IMR-90 (cell line): ENCODE measurements at regions not wholly inside any gene's neighbourhood (a gene's known extent, or its start where the extent isn't known, plus 50 kb on each side); places are given as distances from the start of the nearest gene placed in this dataset.

Experiments used
- ATAC-seq: fragments of 200-7000 bp; cut with Tn5 transposase; 2 replicates; pipeline ENCODE4 v1.9.1; 2020; ENCODE audit warnings: low read depth, mild to moderate bottlenecking, moderate library complexity
- BruUV-seq: library from RNA; stranded (reverse); fragments of 400-500 nt; replicated peaks from 2 replicates; lab custom pipeline; 2021; lab: Mats Ljungman, UMichigan
- CTCF ChIA-PET: fragments of 300-600 bp; formaldehyde crosslinking; extraction: SDS; loops from one replicate; lab custom pipeline; 2021; ENCODE audit warnings: antibody characterized with exemption; lab: Yijun Ruan, JAX
- POLR2A ChIA-PET: fragments of 300-600 bp; sonication (Branson Sonifier 250); formaldehyde crosslinking; loops from one replicate; lab custom pipeline; 2022; ENCODE audit warnings: antibody characterized with exemption; ENCODE audit not compliant: unreplicated experiment; lab: Charles Lee
- DNase-seq: peaks from one replicate; pipeline ENCODE4 v3.0.0; 2013
- H2AFZ ChIP-seq: replicated peaks from 2 replicates; pipeline ENCODE3; 2013; ENCODE audit warnings: low read length, mild to moderate bottlenecking; ENCODE audit not compliant: poor library complexity
- H2AK5ac ChIP-seq: 2 replicates; pipeline ENCODE4 v1.6.1; 2013; ENCODE audit warnings: low read depth, low read length, inconsistent platforms
- H2AK9ac ChIP-seq: replicated peaks from 2 replicates; pipeline ENCODE3; 2013; ENCODE audit warnings: mild to moderate bottlenecking, low read depth, low read length, moderate library complexity; ENCODE audit not compliant: poor library complexity
- H2BK120ac ChIP-seq: 2 replicates; pipeline ENCODE4 v1.6.1; 2013; ENCODE audit warnings: low read depth, low read length, inconsistent platforms
- H2BK15ac ChIP-seq: 3 replicates; pipeline ENCODE4 v1.6.1; 2013; ENCODE audit warnings: low read depth, low read length, inconsistent platforms
- H2BK20ac ChIP-seq: 2 replicates; pipeline ENCODE4 v1.6.1; 2013; ENCODE audit warnings: low read depth, mild to moderate bottlenecking, inconsistent platforms, low read length, moderate library complexity
- H2BK5ac ChIP-seq: 2 replicates; pipeline ENCODE4 v1.6.1; 2013; ENCODE audit warnings: mild to moderate bottlenecking, low read depth, low read length, inconsistent platforms; ENCODE audit not compliant: poor library complexity, severe bottlenecking
- H3K14ac ChIP-seq: replicated peaks from 2 replicates; pipeline ENCODE4 v1.6.1; 2013; ENCODE audit warnings: low read depth, low read length, inconsistent platforms
- H3K18ac ChIP-seq: 2 replicates; pipeline ENCODE4 v1.6.1; 2013; ENCODE audit warnings: low read depth, low read length, control low read depth
- H3K23ac ChIP-seq: 2 replicates; pipeline ENCODE4 v1.6.1; 2013; ENCODE audit warnings: low read depth, low read length, inconsistent platforms
- H3K27ac ChIP-seq: 2 replicates; pipeline ENCODE4 v1.5.1; 2013; ENCODE audit warnings: mild to moderate bottlenecking, control low read depth, low read length; ENCODE audit not compliant: insufficient read depth
- H3K27me3 ChIP-seq: 2 replicates; pipeline ENCODE4 v1.6.1; 2013; ENCODE audit warnings: low read length; ENCODE audit not compliant: control insufficient read depth, insufficient read depth
- H3K36me3 ChIP-seq: 2 replicates; pipeline ENCODE4 v1.6.1; 2013; ENCODE audit warnings: low read length, mixed read lengths; ENCODE audit not compliant: control insufficient read depth, insufficient read depth
- H3K4ac ChIP-seq: 2 replicates; pipeline ENCODE4 v1.6.1; 2013; ENCODE audit warnings: low read depth, low read length, inconsistent platforms
- H3K4me1 ChIP-seq: 2 replicates; pipeline ENCODE4 v1.6.1; 2013; ENCODE audit warnings: low read length, mixed read lengths; ENCODE audit not compliant: control insufficient read depth, insufficient read depth
- H3K4me2 ChIP-seq: 2 replicates; pipeline ENCODE4 v1.6.1; 2013; ENCODE audit warnings: low read depth, mild to moderate bottlenecking, control low read depth, low read length, moderate library complexity
- H3K4me3 ChIP-seq: 2 replicates; pipeline ENCODE4 v1.5.1; 2013; ENCODE audit warnings: low read depth, mild to moderate bottlenecking, control low read depth, low read length, moderate library complexity; ENCODE audit not compliant: insufficient read depth
- H3K56ac ChIP-seq: 2 replicates; pipeline ENCODE4 v1.6.1; 2013; ENCODE audit warnings: low read length, inconsistent platforms; ENCODE audit not compliant: insufficient read depth; ENCODE audit errors: extremely low read depth
- H3K79me1 ChIP-seq, 2 experiments: 2 replicates each; pipeline ENCODE4 v1.6.1; 2013; ENCODE audit warnings: low read length in 2 of 2, inconsistent platforms in 1 of 2, low read depth in 1 of 2
- H3K9ac ChIP-seq: 2 replicates; pipeline ENCODE4 v1.6.1; 2013; ENCODE audit warnings: low read depth, low read length, control low read depth
- H3K9me1 ChIP-seq: 2 replicates; pipeline ENCODE4 v1.6.1; 2013; ENCODE audit warnings: low read length, inconsistent platforms; ENCODE audit not compliant: insufficient read depth
- H3K9me3 ChIP-seq: 2 replicates; pipeline ENCODE4 v1.6.1; 2013; ENCODE audit warnings: low read length; ENCODE audit not compliant: control insufficient read depth, insufficient read depth
- H4K20me1 ChIP-seq: 2 replicates; pipeline ENCODE4 v1.6.1; 2013; ENCODE audit warnings: low read length, inconsistent platforms; ENCODE audit not compliant: insufficient read depth
- H4K5ac ChIP-seq: 2 replicates; pipeline ENCODE4 v1.6.1; 2013; ENCODE audit warnings: mild to moderate bottlenecking, low read depth, low read length, control low read depth
- H4K8ac ChIP-seq, 2 experiments: 2 replicates each; pipeline ENCODE4 v1.6.1; 2013; ENCODE audit warnings: low read depth in 2 of 2, low read length in 2 of 2, control low read depth in 1 of 2, inconsistent platforms in 1 of 2
- H4K91ac ChIP-seq: 2 replicates; pipeline ENCODE4 v1.6.1; 2013; ENCODE audit warnings: low read depth, low read length, inconsistent platforms; ENCODE audit not compliant: insufficient read depth
- BHLHE40 ChIP-seq: fragments of 150-350 bp; IDR thresholded peaks from 2 replicates; pipeline ENCODE4 v1.6.1; 2016; ENCODE audit warnings: mild to moderate bottlenecking, low read depth, low read length
- CEBPB ChIP-seq: IDR thresholded peaks from 2 replicates; pipeline ENCODE4 v1.6.1; 2012; ENCODE audit warnings: low read depth, low read length, improper control_type of control experiment
- CHD1 ChIP-seq: IDR thresholded peaks from 2 replicates; pipeline ENCODE4 v1.6.1; 2012; ENCODE audit warnings: low read depth, low read length, improper control_type of control experiment
- MAZ ChIP-seq: IDR thresholded peaks from 2 replicates; pipeline ENCODE4 v1.6.1; 2012; ENCODE audit warnings: low read depth, mild to moderate bottlenecking, low read length, improper control_type of control experiment, moderate library complexity, borderline replicate concordance
- RAD21 ChIP-seq: IDR thresholded peaks from 2 replicates; pipeline ENCODE4 v1.6.1; 2012; ENCODE audit warnings: low read length, improper control_type of control experiment
- SMC3 ChIP-seq: fragments of 150-350 bp; IDR thresholded peaks from 2 replicates; pipeline ENCODE4 v1.6.1; 2016; ENCODE audit warnings: low read depth, mild to moderate bottlenecking, antibody characterized with exemption, low read length, moderate library complexity
- WGBS, 2 experiments: methylation state at CpG; one replicate each; pipeline versions ENCODE4 v1.1.5 to v1.1.7; 2013; ENCODE audit warnings: missing lambda C conversion rate in 2 of 2; ENCODE audit not compliant: insufficient read length in 1 of 2; ENCODE audit errors: extremely low coverage in 2 of 2; 5-methylcytosine and 5-hydroxymethylcytosine counted together
- dilution Hi-C: fragments of 300-500 bp; cut with HindIII; formaldehyde crosslinking; loops from one replicate; pipeline ENCODE4 v1.14.3; 2018; ENCODE audit warnings: low sequenced_read_pairs; ENCODE audit not compliant: unreplicated experiment
- in situ Hi-C: fragments of 300-500 bp; cut with MboI; formaldehyde crosslinking; loops from 3 replicates; pipeline ENCODE4 v1.14.3; 2019; ENCODE audit warnings: low sequenced_read_pairs, inconsistent platforms, mixed read lengths
- intact Hi-C: fragments of 100-400 bp; cut with micrococcal nuclease; formaldehyde crosslinking; loops from 2 replicates; pipeline ENCODE4 v1.10.0; 2022
- TF ChIP-seq, protein P1 (sequence below): fragments of 150-350 bp; IDR thresholded peaks from 2 replicates; pipeline ENCODE4 v1.6.1; 2016; ENCODE audit warnings: low read depth, mild to moderate bottlenecking, low read length, moderate library complexity, borderline replicate concordance
- TF ChIP-seq, protein P2 (sequence below): fragments of 150-350 bp; IDR thresholded peaks from 2 replicates; pipeline ENCODE4 v1.6.1; 2017; ENCODE audit warnings: mild to moderate bottlenecking, antibody characterized with exemption, low read length, low read depth

DNA sequence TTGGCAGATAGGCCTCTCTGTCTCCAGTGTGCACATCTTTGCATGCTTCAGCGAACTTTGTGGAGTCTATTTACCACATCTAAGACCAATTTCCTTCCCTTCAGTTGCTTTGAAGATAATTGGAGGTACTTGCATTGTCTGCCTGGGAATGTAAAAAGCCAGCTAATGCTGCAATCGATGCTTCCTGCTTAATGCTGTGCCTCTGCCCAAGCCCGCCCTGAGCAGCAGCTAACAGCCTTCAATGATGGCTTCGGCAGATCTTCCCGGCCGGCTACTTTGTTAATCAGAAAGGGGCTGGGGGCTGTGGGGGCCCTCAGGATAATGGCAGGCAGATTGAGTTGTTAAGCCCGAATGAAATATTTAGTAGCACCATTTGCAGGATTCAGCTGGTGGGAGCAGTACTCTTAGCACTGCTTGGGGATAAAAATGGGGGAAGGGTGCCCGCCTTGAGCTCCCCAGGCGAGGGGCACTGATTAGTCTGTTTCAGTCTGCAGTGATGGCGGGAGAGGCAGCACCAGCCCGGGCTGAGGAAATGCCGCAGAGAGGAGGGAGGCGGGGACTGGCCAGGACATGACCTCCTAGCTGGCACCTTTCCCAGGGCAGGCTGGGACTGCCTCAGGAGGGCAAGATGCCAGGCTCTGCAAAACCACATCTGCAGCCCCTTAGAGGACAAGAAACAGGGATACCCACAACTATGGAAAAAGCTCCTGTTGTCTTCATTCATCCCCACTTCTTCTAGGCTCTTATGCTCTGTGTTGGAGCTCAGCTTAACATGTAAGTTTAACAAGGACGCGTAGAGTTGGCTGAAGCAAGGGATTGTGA lies 460.0 kb downstream of the BUD13 start:
- DNase-seq (no peak), ATAC-seq (no peak)
- Histone ChIP-seq H2AK9ac (no peak overlapping the region), H3K4ac (no peak overlapping the region), H3K9me3 (no peaks in the 10 kb centered on the region), H3K4me2 (no peak overlapping the region), H3K36me3 (no peaks in the 10 kb centered on the region), H3K27ac (no peak overlapping the region), H3K14ac (no peak overlapping the region), H4K91ac (no peak overlapping the region), H4K5ac (no peak overlapping the region), H4K20me1 (no peaks in the 10 kb centered on the region), H2BK15ac (no peak overlapping the region), H3K4me3 (no peak overlapping the region), H3K9me1 (no peaks in the 10 kb centered on the region; the same call in 1 of the 2 replicates), H2AK5ac (no peak overlapping the region), H2AFZ (no peak overlapping the region), H3K79me1 (no peaks in the 10 kb centered on the region), H3K23ac (no peak overlapping the region), H3K56ac (no peak overlapping the region), H4K8ac (no peak overlapping the region), H3K27me3 (no peaks in the 10 kb centered on the region), H2BK120ac (no peak overlapping the region), H3K4me1 (no peaks in the 10 kb centered on the region), H2BK5ac (no peak overlapping the region), H3K18ac (no peak overlapping the region), H2BK20ac (no peak overlapping the region), H3K9ac (no peak overlapping the region)
- in situ Hi-C loops (no loop called here), dilution Hi-C loops (no loop called here), intact Hi-C loops (no loop called here)
- POLR2A ChIA-PET: no interaction called here
- CTCF ChIA-PET: no interaction called here
- TF ChIP-seq MAZ (no peak), SMC3 (no peak), RAD21 (no peak), BHLHE40 (no peak), CHD1 (no peak), CEBPB (no peak)
- TF ChIP-seq, protein P1, sequence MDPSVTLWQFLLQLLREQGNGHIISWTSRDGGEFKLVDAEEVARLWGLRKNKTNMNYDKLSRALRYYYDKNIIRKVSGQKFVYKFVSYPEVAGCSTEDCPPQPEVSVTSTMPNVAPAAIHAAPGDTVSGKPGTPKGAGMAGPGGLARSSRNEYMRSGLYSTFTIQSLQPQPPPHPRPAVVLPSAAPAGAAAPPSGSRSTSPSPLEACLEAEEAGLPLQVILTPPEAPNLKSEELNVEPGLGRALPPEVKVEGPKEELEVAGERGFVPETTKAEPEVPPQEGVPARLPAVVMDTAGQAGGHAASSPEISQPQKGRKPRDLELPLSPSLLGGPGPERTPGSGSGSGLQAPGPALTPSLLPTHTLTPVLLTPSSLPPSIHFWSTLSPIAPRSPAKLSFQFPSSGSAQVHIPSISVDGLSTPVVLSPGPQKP: no peak
- TF ChIP-seq, protein P2, sequence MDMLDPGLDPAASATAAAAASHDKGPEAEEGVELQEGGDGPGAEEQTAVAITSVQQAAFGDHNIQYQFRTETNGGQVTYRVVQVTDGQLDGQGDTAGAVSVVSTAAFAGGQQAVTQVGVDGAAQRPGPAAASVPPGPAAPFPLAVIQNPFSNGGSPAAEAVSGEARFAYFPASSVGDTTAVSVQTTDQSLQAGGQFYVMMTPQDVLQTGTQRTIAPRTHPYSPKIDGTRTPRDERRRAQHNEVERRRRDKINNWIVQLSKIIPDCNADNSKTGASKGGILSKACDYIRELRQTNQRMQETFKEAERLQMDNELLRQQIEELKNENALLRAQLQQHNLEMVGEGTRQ: no peak
- BruUV-seq: no TSS peak
- 9% methylated on average over 5 of the region's 15 CpGs; no CpG with 5 or more reads in 1 of the 2 experiments for WGBS, 2 experiments
